ENCODE measurements at regions not wholly inside any gene's neighbourhood (a gene's known extent, or its start where the extent isn't known, plus 50 kb on each side); places are given as distances from the start of the nearest gene placed in this dataset.
A peak's percentile ranks its signal among the peaks of the same experiment; 100 is the strongest.

- no peak for FAIRE-seq
Measured at GRCh38 chr4:128600410-128600809, 209.1 kb upstream of the JADE1 start.

- FAIRE-seq, result no peak
Measured at GRCh38 chr4:128597500-128597899, 212.0 kb upstream of the JADE1 start.

GRCh38 chr4:128596853-128597252 lies 212.6 kb upstream of the JADE1 start:
- FAIRE-seq, result no peak

- no peak for FAIRE-seq
Measured at GRCh38 chr4:128596115-128596514, 213.4 kb upstream of the JADE1 start.

GRCh38 chr4:128591482-128591881 lies 218.0 kb upstream of the JADE1 start:
- FAIRE-seq, result no peak

- no peak for FAIRE-seq
Measured at GRCh38 chr4:128590773-128591172, 218.7 kb upstream of the JADE1 start.

- FAIRE-seq, result no peak
Measured at GRCh38 chr4:128590034-128590740, 219.3 kb upstream of the JADE1 start.

- no peak for FAIRE-seq
Measured at GRCh38 chr4:128589384-128589965, 220.0 kb upstream of the JADE1 start.

GRCh38 chr4:128587382-128587781 lies 222.1 kb upstream of the JADE1 start:
- no peak for FAIRE-seq

- no peak for FAIRE-seq
Measured at GRCh38 chr4:128583753-128584712, 225.5 kb upstream of the JADE1 start.

GRCh38 chr4:128582427-128582870 lies 227.1 kb upstream of the JADE1 start:
- FAIRE-seq, result no peak

- FAIRE-seq, result no peak
Measured at GRCh38 chr4:128579154-128579853, 230.2 kb upstream of the JADE1 start.

GRCh38 chr4:128574706-128575105 lies 234.8 kb upstream of the JADE1 start:
- FAIRE-seq, result peak; percentile 52

- no peak for FAIRE-seq
Measured at GRCh38 chr4:128573781-128574508, 235.6 kb upstream of the JADE1 start.

GRCh38 chr4:128572778-128573241 lies 236.7 kb upstream of the JADE1 start:
- FAIRE-seq, result no peak

- peak; percentile 39 for FAIRE-seq
Measured at GRCh38 chr4:128571747-128572146, 237.8 kb upstream of the JADE1 start.

GRCh38 chr4:128570387-128570975 lies 239.0 kb upstream of the JADE1 start:
- FAIRE-seq, result no peak

GRCh38 chr4:128566693-128567092 lies 242.8 kb upstream of the JADE1 start:
- no peak for FAIRE-seq

- no peak for FAIRE-seq
Measured at GRCh38 chr4:128565565-128566186, 243.8 kb upstream of the JADE1 start.

- no peak for FAIRE-seq
Measured at GRCh38 chr4:128565054-128565453, 244.4 kb upstream of the JADE1 start.

- FAIRE-seq, result no peak
Measured at GRCh38 chr4:128564081-128564630, 245.3 kb upstream of the JADE1 start.

Measured in G401.6 (cell line).